Right lobe of liver (tissue), 6 donors: ENCODE measurements at regions not wholly inside any gene's neighbourhood (a gene's known extent, or its start where the extent isn't known, plus 50 kb on each side); places are given as distances from the start of the nearest gene placed in this dataset.

Experiments used
- ATAC-seq, 4 donors: fragments of 200-7000 bp; cut with Tn5 transposase; one replicate each; pipeline ENCODE4 v1.9.1; 2020; ENCODE audit warnings: mild to moderate bottlenecking in 4 of 4, moderate library complexity in 4 of 4
- DNase-seq, 3 donors: peaks; one replicate each; pipeline ENCODE4 v3.0.0-alpha.2; 2020
- H3K27ac ChIP-seq, 3 donors: fragments of 200-600 bp; one replicate each; pipeline ENCODE4 v1.8.0; 2022
- H3K27me3 ChIP-seq, 2 donors: fragments of 200-600 bp; one replicate each; pipeline ENCODE4 v1.8.0; 2022
- H3K36me3 ChIP-seq, 4 donors: fragments of 200-600 bp; sonication (generic) in 1 of 4; one replicate each; pipeline versions ENCODE4 v1.5.1 to v1.8.0; 2017 to 2022; ENCODE audit warnings: control low read depth in 1 of 4
- H3K4me1 ChIP-seq, 4 donors: fragments of 200-600 bp; sonication (generic) in 1 of 4; one replicate each; pipeline versions ENCODE4 v1.5.1 to v1.8.0; 2017 to 2022; ENCODE audit warnings: control low read depth in 1 of 4
- H3K4me3 ChIP-seq, 3 donors: fragments of 200-600 bp; one replicate each; pipeline ENCODE4 v1.8.0; 2022
- H3K9me3 ChIP-seq, 4 donors: fragments of 200-600 bp; sonication (generic) in 1 of 4; one replicate each; pipeline versions ENCODE4 v1.5.1 to v1.8.0; 2017 to 2022; ENCODE audit warnings: control low read depth in 1 of 4
- CTCF ChIP-seq, 4 donors: fragments of 200-600 bp in 3 of 4; fragments of 450-650 bp in 1 of 4; IDR thresholded peaks; one replicate each; pipeline versions ENCODE4 v1.5.1 to v1.8.0; 2016 to 2022; ENCODE audit warnings: antibody characterized with exemption in 4 of 4, mild to moderate bottlenecking in 2 of 4
- POLR2A ChIP-seq: fragments of 450-650 bp; IDR thresholded peaks from one replicate; pipeline ENCODE4 v1.6.1; 2017; ENCODE audit warnings: antibody characterized with exemption, mild to moderate bottlenecking
- WGBS: methylation state at CpG from one replicate; pipeline ENCODE4 v1.1.6; 2018; ENCODE audit warnings: low coverage, low lambda C conversion rate; ENCODE audit not compliant: insufficient coverage; ENCODE audit errors: missing lambda C conversion rate; 5-methylcytosine and 5-hydroxymethylcytosine counted together
- intact Hi-C, 2 donors: fragments of 100-400 bp; cut with DNase I; formaldehyde crosslinking; loops; one replicate each; pipeline versions ENCODE4 v1.11.2 to v1.14.1; 2022
- donor health status: DM: no; HTN: yes; CAD: no.
- donor health status: DM: no; HTN: no; CAD: no.
- donor health status: DM: no; HTN: no; CAD: no.
- donor health status: DM: no; HTN: yes; CAD: no.
- donor health status: DM: no; HTN: yes; CAD: no.

DNA sequence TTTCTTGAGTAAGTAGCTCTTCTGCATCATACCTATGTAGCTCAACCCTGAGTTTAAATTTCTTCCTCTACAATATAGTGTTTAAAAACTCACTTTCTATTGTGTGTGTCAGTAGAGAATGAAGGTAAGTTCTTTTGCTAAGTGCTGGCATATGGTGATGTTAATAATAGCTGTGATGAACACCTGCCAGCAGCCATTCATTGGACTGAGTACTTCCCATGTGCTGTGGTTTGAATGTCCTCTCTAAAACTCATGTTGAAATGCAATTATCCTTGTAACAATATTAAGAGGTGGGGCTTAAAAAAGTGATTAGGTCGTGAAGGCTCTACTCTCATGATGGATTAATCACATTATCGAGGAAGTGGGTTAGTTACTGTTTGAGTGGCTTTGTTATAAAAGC, 645.2 kb upstream of the RGMB start:
- 58% methylated on average over 2 of the region's 2 CpGs for WGBS
- no peak overlapping the region for H3K27ac ChIP-seq
- no peaks in the 10 kb centered on the region for H3K4me1 ChIP-seq
- ATAC-seq (no peak), DNase-seq (no peak)
- no peak for TF ChIP-seq CTCF (IDR thresholded peaks at IDR 0.05)
- TF ChIP-seq POLR2A = no peak
- H3K9me3 ChIP-seq = no peaks in the 10 kb centered on the region
- no peaks in the 10 kb centered on the region for H3K27me3 ChIP-seq
- no peaks in the 10 kb centered on the region for H3K36me3 ChIP-seq
- no peak overlapping the region for H3K4me3 ChIP-seq
- intact Hi-C loops = no loop called here

GRCh38 chr5:98128846-98129245, 644.6 kb upstream of the RGMB start:
- Histone ChIP-seq H3K27ac (no peak overlapping the region), H3K27me3 (no peaks in the 10 kb centered on the region), H3K4me1 (no peaks in the 10 kb centered on the region), H3K9me3 (no peaks in the 10 kb centered on the region), H3K36me3 (no peaks in the 10 kb centered on the region), H3K4me3 (no peak overlapping the region)
- ATAC-seq (no peak), DNase-seq (no peak)
- 82% methylated on average over 2 of the region's 2 CpGs for WGBS
- TF ChIP-seq POLR2A = no peak
- no peak for TF ChIP-seq CTCF (IDR thresholded peaks at IDR 0.05)
- intact Hi-C loops = no loop called here

DNA sequence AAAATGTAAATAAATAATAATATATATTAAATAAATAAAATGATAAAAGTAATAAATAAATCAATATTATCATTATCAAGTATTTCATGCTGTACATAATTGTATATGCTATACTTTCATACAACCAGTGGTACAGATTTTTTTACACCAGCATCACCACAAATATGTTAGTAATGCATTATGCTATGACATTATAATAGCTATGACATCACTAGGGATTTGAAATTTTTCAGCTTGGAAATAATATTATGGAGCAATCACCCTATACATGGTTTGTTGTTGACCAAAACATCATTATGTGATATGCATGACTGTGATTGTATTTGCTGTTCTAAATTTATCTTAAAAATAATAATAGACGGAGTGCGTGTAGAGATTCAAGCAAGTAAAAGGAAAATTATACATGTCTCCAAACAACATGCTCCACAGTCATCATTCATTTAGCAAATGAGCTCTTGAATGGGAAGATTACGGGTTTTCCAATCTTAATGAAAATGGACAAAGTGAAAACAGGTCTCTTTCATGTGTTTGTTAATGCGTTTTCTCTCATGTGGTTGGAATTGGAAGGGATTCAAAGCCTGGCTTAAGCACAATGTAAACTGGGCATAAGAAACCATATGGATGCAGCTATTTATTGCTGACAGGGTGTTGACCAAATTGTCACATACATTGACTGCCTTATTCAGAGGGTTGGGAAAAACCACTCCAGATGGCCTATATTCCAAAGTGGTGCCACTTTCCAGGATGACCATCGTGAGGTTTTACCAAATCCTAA, 643.0 kb upstream of the RGMB start:
- no peak overlapping the region for H3K27ac ChIP-seq
- WGBS = 74% methylated on average over 5 of the region's 5 CpGs
- H3K27me3 ChIP-seq = no peaks in the 10 kb centered on the region
- intact Hi-C loops = no loop called here
- H3K4me3 ChIP-seq = no peak overlapping the region
- H3K9me3 ChIP-seq = no peaks in the 10 kb centered on the region
- no peaks in the 10 kb centered on the region for H3K36me3 ChIP-seq
- no peak for TF ChIP-seq CTCF (IDR thresholded peaks at IDR 0.05)
- no peaks in the 10 kb centered on the region for H3K4me1 ChIP-seq
- DNase-seq (no peak), ATAC-seq (no peak)

- no peak overlapping the region for H3K27ac ChIP-seq
- no peaks in the 10 kb centered on the region for H3K9me3 ChIP-seq
- intact Hi-C loops = no loop called here
- no peaks in the 10 kb centered on the region for H3K4me1 ChIP-seq
- TF ChIP-seq POLR2A (no peak), CTCF (IDR thresholded peaks at IDR 0.05) (no peak)
- no peak for ATAC-seq
- DNase-seq = no peak
- WGBS = 43% methylated on average over 1 of the region's 1 CpG
- no peaks in the 10 kb centered on the region for H3K27me3 ChIP-seq
- H3K36me3 ChIP-seq = no peaks in the 10 kb centered on the region
- H3K4me3 ChIP-seq = no peak overlapping the region
Measured at GRCh38 chr5:98144116-98144515, 629.3 kb upstream of the RGMB start.
